ENCODE measurements at regions not wholly inside any gene's neighbourhood (a gene's known extent, or its start where the extent isn't known, plus 50 kb on each side); places are given as distances from the start of the nearest gene placed in this dataset.
"Not testable (repeated sequence)": the region's sequence is repeated elsewhere in the genome, so short reads cannot be mapped to it uniquely, and the experiment has no call there.

DNA sequence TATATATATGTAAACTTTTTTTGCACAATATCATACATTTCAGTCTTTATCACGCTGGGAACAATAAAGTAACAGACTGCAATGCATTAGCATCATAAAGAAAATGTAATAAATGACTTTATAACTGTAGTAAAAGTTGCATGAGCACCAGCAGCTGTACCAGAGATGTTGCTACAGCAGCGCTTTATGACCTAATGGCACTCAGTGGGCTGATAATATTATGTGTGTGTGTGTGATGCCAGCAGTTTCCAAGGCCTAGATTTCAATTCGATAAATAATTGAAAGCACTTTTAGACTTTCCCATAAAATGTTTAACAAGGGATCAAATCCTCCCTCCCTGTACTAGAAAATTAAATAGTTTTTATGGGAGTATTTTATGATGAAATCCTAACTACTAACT lies 367.6 kb upstream of the AGA start:
- no peak for DNase-seq

DNA sequence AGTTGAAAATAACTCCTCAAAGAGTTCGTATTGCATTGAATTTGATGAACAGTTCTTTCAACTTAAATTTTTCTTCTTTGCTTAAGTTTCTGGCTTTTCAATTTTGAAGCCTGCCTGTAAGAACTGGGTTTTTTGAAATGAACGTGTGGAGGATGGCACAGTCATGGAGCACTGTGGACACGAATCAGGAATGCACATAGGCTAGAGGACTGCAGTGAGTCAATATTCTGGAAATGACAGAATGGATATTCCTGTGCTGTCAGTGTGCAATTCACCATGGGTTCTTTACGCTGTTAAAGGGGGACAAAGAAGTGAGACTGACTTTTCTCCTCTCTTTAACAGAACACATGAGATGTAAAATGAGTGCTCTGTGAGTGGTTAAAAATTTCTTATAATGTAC lies 368.0 kb upstream of the AGA start:
- DNase-seq: no peak

DNA sequence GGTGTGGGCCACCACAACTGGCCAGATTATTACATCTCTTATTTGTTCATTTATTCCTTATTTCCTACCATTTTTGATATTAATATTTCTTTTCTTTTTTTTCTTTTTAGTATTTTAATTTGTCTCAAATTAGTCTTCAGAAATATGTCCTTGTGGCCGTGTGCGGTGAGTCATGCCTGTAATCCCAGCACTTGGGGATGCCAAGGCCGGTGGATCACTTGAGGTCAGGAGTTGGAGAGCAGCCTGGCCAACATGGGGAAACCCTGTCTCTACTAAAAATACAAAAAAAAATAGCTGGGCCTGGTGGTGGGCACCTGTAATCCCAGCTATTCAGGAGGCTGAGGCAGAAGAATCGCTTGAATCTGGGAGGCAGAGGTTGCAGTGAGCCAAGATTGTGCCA lies 376.2 kb upstream of the AGA start:
- DNase-seq: not testable (repeated sequence)

DNA sequence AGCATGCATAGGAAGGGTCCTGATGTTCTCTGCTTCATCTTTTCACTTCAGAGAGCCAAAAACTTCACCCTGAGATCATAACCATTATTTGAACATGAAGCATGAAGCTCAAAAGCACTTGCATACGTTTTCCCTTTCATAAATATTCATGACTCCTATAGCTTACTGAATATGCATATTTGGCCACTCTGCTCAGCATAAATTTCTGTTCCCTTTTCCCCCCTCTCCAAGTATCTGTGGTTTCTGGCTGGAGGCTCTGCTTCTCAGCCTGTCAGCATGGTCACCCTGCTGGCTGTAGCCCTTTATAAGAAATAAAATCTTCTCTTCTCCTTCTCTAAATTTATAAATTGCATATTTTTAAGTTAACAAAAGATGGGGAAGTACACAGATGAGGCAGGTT lies 384.7 kb upstream of the AGA start:
- DNase-seq: no peak

DNA sequence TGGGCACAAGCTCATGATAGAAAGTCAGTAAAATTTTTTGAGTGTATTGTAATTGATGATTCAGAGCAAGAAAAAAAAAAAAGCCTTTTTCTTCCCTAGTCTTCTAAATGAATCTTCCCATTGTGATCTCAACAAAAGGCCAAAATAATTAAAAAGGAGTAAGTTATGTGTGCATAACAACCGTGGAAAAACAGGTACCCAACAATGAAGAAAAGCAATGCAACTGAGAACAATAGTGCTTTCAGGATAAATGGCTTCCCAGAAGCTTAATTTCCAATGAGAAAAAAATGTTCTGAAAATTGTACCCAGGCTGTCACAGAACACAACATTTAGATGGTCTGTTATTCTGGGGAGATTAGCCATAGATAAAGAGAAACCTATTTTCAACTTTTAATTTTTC lies 399.0 kb upstream of the AGA start:
- DNase-seq: no peak

DNA sequence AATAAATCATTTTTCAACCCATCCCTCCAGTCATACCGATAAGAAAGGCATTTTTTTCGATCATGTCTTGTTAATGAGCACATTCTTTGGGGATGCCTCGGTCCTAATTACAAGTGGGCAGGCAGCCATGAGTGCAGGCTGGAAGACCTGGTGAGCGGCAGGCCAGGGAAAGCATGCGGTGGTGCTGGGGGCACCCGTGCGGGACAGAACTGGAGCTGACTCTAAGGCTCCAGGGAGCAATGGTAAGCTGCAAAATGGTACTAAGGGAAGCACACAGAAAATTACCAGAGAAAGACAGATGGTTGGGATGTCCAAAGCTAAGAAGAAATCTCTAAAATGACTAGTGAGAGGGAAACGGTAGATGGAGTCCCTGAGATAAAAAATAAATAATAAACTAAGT lies 411.0 kb upstream of the AGA start:
- no peak for DNase-seq

DNA sequence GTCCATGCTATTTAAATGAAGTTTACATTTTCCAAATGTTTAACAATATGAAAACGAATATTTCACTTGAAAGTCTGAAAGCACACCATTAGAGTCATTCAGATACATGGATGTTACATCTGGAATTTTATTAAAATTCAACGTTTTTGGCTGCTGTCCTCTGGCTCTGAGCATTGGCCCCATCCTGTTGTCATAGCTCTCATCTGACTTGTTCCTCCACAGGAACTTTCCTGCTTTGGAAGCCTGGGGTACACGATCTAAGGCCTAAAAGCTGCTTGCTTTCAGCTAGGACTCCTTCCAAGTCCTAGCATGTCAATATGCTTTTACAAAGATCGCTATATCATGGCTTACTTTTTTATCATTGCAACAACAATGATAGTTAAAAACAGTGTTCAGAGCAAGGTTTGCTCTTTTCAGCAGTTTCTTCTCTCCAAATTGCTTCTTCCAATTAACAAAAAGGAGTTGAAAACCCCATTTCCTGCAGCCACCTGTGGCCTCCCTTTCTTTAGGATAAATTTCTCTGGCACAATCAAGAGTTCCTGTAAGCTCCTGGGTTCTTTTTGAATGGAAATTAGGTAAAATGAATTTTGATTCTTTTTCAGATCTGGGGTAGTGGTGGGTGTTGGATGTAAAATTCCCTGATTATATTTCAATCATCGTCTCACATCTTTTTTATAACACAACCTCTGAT lies 413.4 kb upstream of the AGA start:
- DNase-seq: no peak

DNA sequence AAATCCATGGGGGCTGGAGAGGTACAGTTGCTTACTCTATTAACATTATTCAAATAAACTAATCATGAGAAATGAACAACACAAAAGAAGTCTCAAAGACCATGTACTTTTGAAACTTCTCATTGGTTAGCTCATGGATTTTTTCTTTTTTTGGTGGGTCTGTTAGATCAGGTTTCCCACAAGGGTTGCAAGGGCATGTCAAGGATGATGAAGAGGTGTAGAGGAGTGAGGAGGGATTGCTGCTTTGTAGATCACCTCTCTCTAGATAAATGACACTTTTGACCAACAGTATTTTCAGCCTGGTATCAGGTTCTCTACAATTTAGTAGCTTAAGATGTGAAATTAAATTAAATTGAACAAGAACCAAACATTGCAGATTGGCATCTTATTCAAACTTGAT lies 417.9 kb upstream of the AGA start:
- DNase-seq: no peak

DNA sequence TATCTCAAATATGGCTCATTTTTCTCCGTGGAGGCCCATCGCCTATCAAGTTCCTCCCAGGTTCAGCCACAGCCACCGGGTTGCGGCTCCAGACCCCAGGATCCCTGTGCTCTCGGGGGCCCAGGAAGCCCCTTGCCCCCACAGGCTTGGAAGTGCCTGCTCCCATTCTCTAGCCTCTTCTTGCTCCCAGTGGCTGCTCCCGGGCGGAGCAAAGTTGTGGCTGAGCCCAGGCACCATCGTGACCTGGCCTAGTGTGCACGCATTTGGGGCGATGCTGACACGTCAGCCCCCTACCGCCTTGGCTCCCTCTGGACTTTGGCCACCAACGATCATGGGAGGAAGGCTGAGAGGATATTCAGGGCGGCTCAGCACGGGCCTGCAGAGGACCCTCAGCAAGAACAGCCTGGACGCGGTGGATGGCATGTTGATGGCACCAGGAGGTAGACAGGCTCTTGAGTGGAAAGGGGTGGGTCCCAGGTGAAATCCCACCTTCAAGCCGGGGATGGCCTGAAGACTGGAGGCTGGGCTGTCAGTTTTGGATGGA lies 419.4 kb upstream of the AGA start:
- DNase-seq: no peak

DNA sequence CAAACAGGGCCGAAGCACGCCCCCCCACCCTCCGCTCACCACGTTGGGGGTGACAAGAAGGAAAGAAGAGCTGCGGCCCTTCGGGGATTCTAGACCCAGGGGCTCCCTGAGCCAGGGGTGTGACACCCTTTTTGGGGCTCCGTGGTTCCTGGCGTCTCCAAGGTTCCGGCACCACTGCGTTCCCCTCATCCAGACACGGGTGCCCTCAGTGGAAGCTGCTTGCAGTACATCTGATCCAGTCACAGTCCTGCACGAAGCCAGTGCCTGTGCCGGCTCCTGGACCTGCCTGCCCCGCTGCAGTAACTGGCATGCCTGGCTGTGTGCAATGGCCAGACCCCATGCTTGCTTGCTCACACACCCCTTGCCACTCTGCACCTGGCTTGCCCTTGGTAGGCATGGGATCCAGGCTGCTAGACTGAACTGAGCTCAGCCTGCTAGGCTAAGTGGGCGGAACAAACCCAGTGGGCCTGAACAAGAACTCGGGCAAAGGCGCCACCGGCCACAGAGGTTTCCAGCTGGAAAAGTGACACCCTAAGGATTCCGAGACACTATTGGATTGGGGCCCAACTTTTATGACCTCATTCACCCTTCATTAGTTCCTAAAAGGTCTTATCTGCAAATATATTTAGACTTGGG lies 420.4 kb upstream of the AGA start:
- DNase-seq: no peak

DNA sequence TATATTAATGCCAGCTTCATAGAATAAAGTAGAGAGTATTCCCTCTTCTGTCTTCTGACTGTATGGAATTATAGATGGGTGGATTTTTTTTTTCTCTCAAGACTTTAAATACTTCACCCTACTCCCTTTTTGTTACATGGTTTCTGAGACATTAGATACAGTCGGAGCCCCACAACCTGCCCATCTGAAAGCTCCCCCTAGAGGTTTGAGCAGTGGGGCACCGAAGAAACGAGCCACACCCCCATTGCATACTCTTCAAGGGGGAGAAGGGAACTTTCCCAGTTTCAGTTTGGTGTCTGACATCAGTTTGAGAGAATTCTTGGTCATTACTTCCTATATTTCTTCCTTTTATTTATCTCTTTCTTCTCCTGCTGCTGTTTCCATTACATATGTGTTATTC lies 437.6 kb upstream of the AGA start:
- no peak for DNase-seq

DNA sequence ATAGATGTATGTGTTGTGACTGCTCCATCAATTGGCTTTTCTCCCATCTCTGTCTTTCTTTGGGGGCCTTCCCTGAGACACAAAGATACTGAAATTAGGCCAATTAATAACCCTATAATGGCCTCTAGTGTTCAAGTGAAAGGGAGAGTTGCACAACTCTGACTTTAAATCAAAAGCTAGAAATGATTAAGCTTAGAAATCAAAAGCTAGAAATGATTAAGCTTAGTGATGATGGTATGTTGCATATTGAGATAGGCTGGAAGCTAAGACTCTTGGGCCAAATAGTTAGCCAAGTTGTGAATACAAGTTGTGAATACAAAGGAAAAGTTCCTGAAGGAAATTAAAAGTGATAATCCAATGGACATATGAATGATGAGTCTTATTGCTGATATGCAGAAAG lies 452.9 kb upstream of the AGA start:
- no peak for DNase-seq

DNA sequence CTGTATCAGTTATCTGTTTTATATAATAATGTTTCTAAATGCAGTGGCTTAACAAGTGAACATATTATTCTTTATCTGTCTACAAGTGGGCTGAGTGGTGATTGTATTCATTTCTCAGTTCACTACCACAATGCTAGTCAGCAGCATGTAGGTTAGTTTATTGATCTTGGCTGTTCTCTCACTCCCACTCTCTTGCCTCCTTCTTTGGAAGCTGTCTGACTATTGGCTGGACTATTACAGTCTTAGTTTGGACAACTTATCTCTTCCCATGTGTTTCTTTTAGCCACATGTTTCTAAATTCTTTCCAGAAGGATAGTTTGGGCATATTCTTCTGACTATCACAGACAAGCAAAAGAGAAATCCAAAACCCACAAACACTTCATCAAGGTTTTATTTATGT lies 459.5 kb upstream of the AGA start:
- no peak for DNase-seq

DNA sequence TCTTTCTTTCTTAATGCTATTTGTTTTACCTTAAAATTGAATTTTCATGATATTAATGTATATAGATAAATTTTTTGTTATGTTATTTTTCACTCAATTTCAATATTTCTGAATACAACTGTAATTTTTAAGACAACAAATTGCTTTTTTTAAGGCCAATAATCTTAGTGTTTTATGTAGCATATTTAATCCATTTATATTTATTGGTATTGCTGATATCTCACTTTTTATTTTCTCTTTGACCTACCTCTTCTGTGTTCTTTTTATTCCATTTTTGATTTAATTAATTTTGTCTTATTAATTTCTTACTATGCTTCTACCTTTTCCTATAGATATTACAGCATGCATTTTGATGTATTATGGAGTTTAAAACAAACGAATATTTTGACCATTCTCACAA lies 460.1 kb upstream of the AGA start:
- DNase-seq: no peak

DNA sequence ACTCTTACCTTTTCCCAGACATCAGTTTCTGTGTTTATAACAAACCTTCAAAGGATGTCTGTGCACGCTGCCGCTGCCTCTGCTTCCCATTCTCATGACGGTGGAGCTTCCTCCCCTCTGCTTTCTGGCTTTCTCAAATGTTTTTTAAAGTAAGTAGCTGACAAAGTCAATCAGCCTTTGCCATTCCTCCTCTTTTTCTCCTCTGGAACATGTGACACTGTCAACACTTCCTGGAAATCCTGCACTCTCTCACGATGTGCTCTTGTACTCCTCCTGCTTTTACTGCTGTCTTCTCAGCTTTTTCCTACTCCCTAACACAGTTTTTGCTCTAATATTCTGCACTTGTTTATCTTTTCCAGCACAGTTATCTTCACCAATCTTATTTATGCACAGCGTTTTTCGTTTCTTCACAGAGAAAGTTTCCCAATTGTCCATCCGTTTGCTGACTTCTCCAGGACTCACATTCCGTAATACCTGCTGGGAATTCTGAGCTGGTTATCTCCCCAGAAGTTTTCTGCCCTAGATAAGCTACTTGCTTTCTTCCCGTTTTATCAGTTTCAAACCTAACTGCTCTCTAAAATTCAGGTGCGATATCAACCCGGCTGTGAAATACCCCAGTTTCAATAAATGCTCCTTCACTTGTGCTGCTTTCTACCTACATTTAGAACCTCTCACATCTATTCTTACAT lies 465.6 kb upstream of the AGA start:
- no peak for DNase-seq

DNA sequence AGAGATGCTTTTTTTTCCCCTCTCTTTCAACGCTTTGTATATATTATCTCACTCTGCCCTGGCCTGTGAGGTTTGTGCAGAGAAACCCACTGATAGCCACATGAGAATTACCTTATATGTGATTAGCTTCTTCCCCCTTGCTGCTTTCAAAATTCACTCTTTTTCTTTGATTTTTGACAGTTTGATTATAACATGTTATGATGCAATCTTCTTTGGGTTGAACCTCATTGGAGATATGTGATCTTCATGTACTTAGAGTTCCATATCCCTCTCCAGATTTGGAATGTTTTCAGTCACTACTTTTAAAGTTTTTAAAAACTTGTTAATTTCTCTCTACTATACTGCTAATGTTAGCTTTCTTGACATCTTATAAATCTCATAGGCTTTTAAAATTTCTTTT lies 479.5 kb upstream of the AGA start:
- no peak for DNase-seq

DNA sequence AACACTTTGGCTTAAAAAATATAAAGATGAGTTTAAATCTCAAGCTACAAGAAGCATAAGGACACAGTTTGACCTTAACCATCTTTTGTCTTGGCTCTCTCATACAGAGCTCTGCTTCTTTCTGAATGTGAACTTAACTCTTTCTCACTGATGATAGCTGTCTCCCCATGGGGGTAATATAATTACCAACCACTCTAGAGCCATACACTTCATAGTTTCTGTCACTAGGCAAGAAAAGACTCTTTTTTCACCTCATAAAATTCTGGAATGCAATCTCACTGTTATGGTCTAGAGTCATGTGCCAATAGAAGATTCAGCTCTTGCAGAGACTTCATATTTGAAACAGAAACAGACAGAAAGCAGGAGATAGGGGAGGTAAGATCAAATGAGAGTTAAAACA lies 481.7 kb upstream of the AGA start:
- no peak for DNase-seq

DNA sequence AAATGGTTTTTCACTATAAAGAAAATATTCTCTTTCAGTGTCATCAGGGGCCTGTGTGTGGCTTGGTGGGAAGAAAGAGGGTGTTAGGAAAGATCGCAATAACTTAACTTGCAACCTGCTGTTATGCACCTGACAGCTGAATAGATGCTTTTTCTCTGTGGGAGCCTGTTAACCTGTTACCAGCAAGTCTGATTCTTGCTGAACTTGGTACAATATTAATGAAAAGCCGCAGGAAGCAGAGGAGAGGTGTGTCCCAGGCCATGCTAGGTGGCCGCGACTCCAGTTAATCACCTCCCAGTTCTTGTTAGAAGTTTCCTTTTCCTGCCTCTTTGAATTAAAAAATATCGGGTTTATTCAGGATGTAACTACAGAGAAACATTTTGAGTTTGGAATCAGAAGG lies 494.8 kb upstream of the AGA start:
- DNase-seq: no peak

DNA sequence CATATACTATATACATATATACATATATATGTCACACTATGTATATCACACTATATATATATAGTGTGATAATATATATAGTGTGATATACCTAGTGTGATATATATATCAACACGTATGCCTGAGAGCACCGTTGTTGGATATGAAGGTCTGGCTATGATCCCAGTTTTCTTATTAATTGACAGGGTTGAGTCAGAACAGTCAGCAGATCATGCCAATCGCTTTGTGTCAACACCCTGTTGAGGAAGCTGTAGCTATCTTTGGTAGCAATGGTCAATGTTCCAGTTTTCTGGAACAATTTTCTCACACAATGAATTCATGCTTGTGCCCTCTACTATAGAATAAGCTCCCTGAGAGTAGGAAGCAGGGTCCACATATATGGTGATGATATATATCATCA lies 496.0 kb upstream of the AGA start:
- no peak for DNase-seq

DNA sequence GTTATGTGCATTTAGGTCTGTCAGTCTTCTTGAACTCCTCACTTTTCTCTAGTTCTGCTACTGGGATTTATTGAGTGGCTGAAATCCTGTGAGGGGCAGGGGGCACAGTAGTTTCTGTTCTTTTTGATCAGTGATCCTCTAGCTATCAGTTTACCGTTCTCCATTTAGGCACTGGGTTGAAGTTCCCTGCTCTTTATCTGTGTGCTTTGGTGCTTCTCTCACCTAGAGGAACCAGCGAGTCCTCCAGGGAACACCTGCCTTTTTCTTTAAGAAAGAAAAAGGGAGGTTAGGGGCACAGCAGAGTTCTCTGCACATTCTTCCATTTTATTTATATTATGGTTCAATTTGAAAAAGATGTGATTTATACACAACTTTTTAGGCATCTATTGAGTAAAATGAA lies 503.0 kb upstream of the AGA start:
- no peak for DNase-seq

DNA sequence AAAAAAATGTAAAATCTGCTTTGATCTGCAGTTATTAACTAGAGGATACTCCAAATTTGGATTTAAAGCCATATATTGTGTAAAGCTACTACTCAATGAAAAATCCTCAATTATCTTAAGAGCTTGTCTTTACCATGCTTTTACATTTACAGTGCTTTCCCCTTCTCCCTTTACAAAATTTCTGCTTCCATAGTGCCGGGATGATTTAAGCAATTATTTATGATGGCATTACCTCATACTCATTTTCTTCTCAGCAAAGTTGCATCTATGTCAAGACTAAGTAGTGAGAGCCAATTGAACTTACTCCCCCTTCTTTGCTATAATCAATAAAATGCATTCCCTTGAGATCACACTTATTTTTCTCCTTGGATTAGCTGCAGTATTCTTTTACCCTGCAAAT lies 505.4 kb upstream of the AGA start:
- no peak for DNase-seq

DNA sequence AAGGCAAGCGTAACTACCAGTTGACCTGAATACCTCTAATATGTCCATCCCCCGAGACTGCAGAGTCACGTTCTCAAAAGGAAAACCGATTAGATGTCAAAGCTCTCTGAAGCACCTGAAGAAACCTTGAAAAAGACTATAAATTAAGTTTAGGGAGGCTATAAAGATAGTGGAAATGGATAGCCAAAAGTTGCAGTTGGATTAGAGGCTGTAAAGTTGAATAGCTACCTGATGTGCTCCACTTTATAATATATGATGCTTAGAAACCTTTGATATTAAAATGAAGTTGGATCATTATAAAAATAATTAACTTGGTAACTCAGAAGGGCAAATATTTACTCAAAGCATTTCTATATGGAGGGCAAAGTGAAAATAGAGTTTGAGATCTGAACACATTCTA lies 506.6 kb upstream of the AGA start:
- DNase-seq: no peak

DNA sequence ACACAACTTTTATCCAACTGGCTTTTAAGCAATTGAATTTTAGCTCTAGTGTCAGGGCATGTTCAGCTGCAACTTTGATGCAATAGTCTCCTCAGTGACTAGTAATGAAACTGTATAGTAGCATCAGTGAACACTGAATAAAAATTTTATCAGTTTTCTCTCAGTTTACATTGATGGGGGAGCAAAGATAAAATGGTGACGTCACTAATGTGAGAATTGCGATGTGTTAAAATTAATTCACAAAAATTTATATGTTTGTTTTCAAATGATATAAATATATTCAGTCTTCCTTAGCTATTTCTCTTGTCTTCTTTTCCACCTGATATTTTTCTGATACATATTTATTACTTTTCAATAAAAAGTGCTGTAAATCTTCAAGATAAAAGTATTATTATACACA lies 508.8 kb upstream of the AGA start:
- DNase-seq: no peak

DNA sequence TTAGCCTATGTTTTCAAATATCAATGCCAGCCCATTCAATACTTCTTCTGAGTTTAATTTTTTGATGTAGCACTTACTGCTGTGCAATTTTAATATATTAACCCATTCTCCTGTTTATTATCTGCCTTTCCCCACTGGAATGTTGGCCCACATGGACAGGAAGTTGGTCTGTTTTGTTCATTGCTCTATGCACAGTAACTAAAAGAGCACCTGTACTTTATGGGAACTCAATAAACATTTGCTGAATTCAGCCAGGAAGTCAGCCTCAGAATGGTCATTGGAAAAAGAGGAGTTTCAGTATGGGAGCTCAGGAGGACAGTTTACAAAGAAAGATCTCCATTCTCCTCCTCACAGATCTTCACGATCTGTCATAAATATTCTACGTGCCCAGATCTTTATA lies 510.5 kb upstream of the AGA start:
- no peak for DNase-seq

All from NCI-H2081 (cell line).